ENCODE measurements at regions not wholly inside any gene's neighbourhood (a gene's known extent, or its start where the extent isn't known, plus 50 kb on each side); places are given as distances from the start of the nearest gene placed in this dataset.

- Histone ChIP-seq H3K4me2 (ENCODE audit: low read depth, low read length) (no peak overlapping the region), H3K9ac (ENCODE audit: insufficient read depth, low read depth, low read length) (no peak overlapping the region), H3K79me2 (ENCODE audit: insufficient read depth, low read length) (no peaks in the 10 kb centered on the region), H3K9me3 (ENCODE audit: low read length) (no peaks in the 10 kb centered on the region), H3K27me3 (ENCODE audit: control insufficient read depth in 1 of 2, insufficient read depth in 2 of 2, low read length in 2 of 2) (peaks cover 16 to 84% of the 10 kb centered on the region in 2 experiments; a peak in 4 of 5 replicates), H3K27ac (ENCODE audit: extremely low read length, insufficient read depth, low read length) (no peak overlapping the region), H3K36me3 (replicated peaks in 1 of 2; ENCODE audit: control insufficient read depth in 1 of 2, insufficient read depth in 2 of 2, low read length in 2 of 2) (no peaks in the 10 kb centered on the region), H4K20me1 (ENCODE audit: insufficient read depth, low read length) (no peaks in the 10 kb centered on the region), H2AFZ (ENCODE audit: low read length) (no peak overlapping the region), H3K4me3 (replicated peaks in 1 of 3; ENCODE audit: insufficient read depth in 1 of 3, low read depth in 2 of 3, low read length in 3 of 3) (no peak overlapping the region), H3K4me1 (ENCODE audit: insufficient read depth, low read length) (no peaks in the 10 kb centered on the region)
- intact Hi-C loops (cut with micrococcal nuclease; ENCODE audit: unreplicated experiment): no loop called here
- BruUV-seq (replicated peaks): no TSS peak
- in situ Hi-C loops (cut with HindIII; ENCODE audit: extremely low pct_ligation_motif_present, low pct_unique_long_range_greater_than_20kb): no loop called here
- no peak for ATAC-seq
- no peak for FAIRE-seq
- CTCF ChIA-PET (ENCODE audit: low intra/inter-chr PET ratio, low total read pairs): no interaction called here
- POLR2A ChIA-PET: no interaction called here
- no peak for DNase-seq (ENCODE audit: low spot score)
- whole genome bisulfite sequencing (ENCODE audit: low lambda C conversion rate): 13% methylated on average over 26 of the region's 26 CpGs
- TF ChIP-seq ZFY (CRISPR knock-in tag; IDR thresholded peaks at IDR 0.05): no peak
- TF ChIP-seq ASH2L (IDR thresholded peaks at IDR 0.05; ENCODE audit: insufficient read length, low read depth, low read length): no peak
- no peak for TF ChIP-seq RBM39 (IDR thresholded peaks at IDR 0.05; ENCODE audit: low read depth, low read length, poor library complexity, severe bottlenecking)
- no peak for TF ChIP-seq MXI1 (IDR thresholded peaks at IDR 0.05; ENCODE audit: borderline replicate concordance, low read depth, low read length)
- TF ChIP-seq FOXP1 (IDR thresholded peaks at IDR 0.05): no peak
- no peak for TF ChIP-seq FOXP1 (CRISPR knock-in tag; IDR thresholded peaks at IDR 0.05)
- TF ChIP-seq, protein P1, sequence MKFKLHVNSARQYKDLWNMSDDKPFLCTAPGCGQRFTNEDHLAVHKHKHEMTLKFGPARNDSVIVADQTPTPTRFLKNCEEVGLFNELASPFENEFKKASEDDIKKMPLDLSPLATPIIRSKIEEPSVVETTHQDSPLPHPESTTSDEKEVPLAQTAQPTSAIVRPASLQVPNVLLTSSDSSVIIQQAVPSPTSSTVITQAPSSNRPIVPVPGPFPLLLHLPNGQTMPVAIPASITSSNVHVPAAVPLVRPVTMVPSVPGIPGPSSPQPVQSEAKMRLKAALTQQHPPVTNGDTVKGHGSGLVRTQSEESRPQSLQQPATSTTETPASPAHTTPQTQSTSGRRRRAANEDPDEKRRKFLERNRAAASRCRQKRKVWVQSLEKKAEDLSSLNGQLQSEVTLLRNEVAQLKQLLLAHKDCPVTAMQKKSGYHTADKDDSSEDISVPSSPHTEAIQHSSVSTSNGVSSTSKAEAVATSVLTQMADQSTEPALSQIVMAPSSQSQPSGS (CRISPR knock-in tag; IDR thresholded peaks at IDR 0.05): no peak
- TF ChIP-seq RFX3 (CRISPR knock-in tag; IDR thresholded peaks at IDR 0.05): no peak
- no peak for TF ChIP-seq HDAC1 (CRISPR knock-in tag; IDR thresholded peaks at IDR 0.05)
- TF ChIP-seq ZNF577 (CRISPR knock-in tag; IDR thresholded peaks at IDR 0.05; ENCODE audit: borderline replicate concordance, low read depth): no peak
- TF ChIP-seq RORA (CRISPR knock-in tag; IDR thresholded peaks at IDR 0.05): no peak
- TF ChIP-seq ZNF737 (CRISPR knock-in tag; IDR thresholded peaks at IDR 0.05; ENCODE audit: borderline replicate concordance): no peak
- TF ChIP-seq HMGXB3 (CRISPR knock-in tag; IDR thresholded peaks at IDR 0.05; ENCODE audit: borderline replicate concordance): no peak
- TF ChIP-seq LRRFIP1 (CRISPR knock-in tag; conservative IDR thresholded peaks at IDR 0.05): no peak
- no peak for TF ChIP-seq SMC3 (IDR thresholded peaks at IDR 0.05; ENCODE audit: low read length)
- no peak for TF ChIP-seq ARNTL (CRISPR knock-in tag; IDR thresholded peaks at IDR 0.05)
- no peak for TF ChIP-seq ZSCAN31 (CRISPR knock-in tag; IDR thresholded peaks at IDR 0.05; ENCODE audit: low read depth)
- TF ChIP-seq HNF4A (CRISPR knock-in tag; IDR thresholded peaks at IDR 0.05): no peak
These were observed 65.2 kb upstream of the SNTG2 start for GRCh38 chr2:885230-886071.
